DMS53 (cell line): ENCODE measurements at regions not wholly inside any gene's neighbourhood (a gene's known extent, or its start where the extent isn't known, plus 50 kb on each side); places are given as distances from the start of the nearest gene placed in this dataset.

ENCODE experiments used
- DNase-seq: peaks from one replicate; lab custom pipeline; 2025; lab: John Stamatoyannopoulos, UW

- DNase-seq = peak; percentile 0
These were observed 430.3 kb upstream of the MAOA start for GRCh38 chrX:43225626-43226328.

GRCh38 chrX:43238461-43238945, 417.6 kb upstream of the MAOA start:
- DNase-seq = no peak

GRCh38 chrX:43239356-43239755, 416.7 kb upstream of the MAOA start:
- DNase-seq = no peak

GRCh38 chrX:43255596-43255995, 400.5 kb upstream of the MAOA start:
- no peak for DNase-seq

- no peak for DNase-seq
These were observed 389.6 kb upstream of the MAOA start for GRCh38 chrX:43266487-43266886.

- DNase-seq = no peak
These were observed 388.4 kb upstream of the MAOA start for GRCh38 chrX:43267652-43268051.

GRCh38 chrX:43269201-43269600, 386.9 kb upstream of the MAOA start:
- DNase-seq = peak; percentile 3

GRCh38 chrX:43277879-43278278, 378.2 kb upstream of the MAOA start:
- DNase-seq = no peak

GRCh38 chrX:43278440-43278839, 377.7 kb upstream of the MAOA start:
- no peak for DNase-seq

- no peak for DNase-seq
These were observed 376.7 kb upstream of the MAOA start for GRCh38 chrX:43279341-43279808.

- no peak for DNase-seq
These were observed 372.9 kb upstream of the MAOA start for GRCh38 chrX:43283187-43283586.

- peak; percentile 6 for DNase-seq
These were observed 344.5 kb upstream of the MAOA start for GRCh38 chrX:43311625-43312024.

GRCh38 chrX:43313035-43313434, 343.1 kb upstream of the MAOA start:
- peak; percentile 17 for DNase-seq

GRCh38 chrX:43314525-43314924, 341.6 kb upstream of the MAOA start:
- DNase-seq = no peak

GRCh38 chrX:43315622-43316021, 340.5 kb upstream of the MAOA start:
- DNase-seq = no peak

GRCh38 chrX:43316146-43316545, 340.0 kb upstream of the MAOA start:
- no peak for DNase-seq

- no peak for DNase-seq
These were observed 338.7 kb upstream of the MAOA start for GRCh38 chrX:43317378-43317777.

- no peak for DNase-seq
These were observed 327.6 kb upstream of the MAOA start for GRCh38 chrX:43328358-43328946.

- peak; percentile 50 for DNase-seq
These were observed 322.6 kb upstream of the MAOA start for GRCh38 chrX:43333543-43333942.

GRCh38 chrX:43345166-43345565, 310.9 kb upstream of the MAOA start:
- DNase-seq = no peak

- peak; percentile 69 for DNase-seq
These were observed 306.7 kb upstream of the MAOA start for GRCh38 chrX:43349363-43349762.

GRCh38 chrX:43350935-43351334, 305.2 kb upstream of the MAOA start:
- DNase-seq = no peak

GRCh38 chrX:43357741-43358140, 298.4 kb upstream of the MAOA start:
- DNase-seq = no peak

GRCh38 chrX:43373032-43373431, 283.1 kb upstream of the MAOA start:
- no peak for DNase-seq
